OCI-LY7 (cell line): ENCODE measurements at regions not wholly inside any gene's neighbourhood (a gene's known extent, or its start where the extent isn't known, plus 50 kb on each side); places are given as distances from the start of the nearest gene placed in this dataset.

Experiments used
- CTCF ChIP-seq: fragments of 200-600 bp; sonication (generic); conservative IDR thresholded peaks from 2 replicates; pipeline ENCODE4 v1.5.1; 2014; ENCODE audit warnings: mild to moderate bottlenecking, antibody characterized with exemption, low read length, moderate library complexity, mixed read lengths
- EZH2phosphoT487 ChIP-seq: fragments of 200-600 bp; sonication (generic); IDR thresholded peaks from 2 replicates; pipeline ENCODE4 v1.6.1; 2018; ENCODE audit warnings: low read depth, borderline replicate concordance, mild to moderate bottlenecking, mixed run types, antibody characterized with exemption, low read length, moderate library complexity, mixed read lengths

DNA sequence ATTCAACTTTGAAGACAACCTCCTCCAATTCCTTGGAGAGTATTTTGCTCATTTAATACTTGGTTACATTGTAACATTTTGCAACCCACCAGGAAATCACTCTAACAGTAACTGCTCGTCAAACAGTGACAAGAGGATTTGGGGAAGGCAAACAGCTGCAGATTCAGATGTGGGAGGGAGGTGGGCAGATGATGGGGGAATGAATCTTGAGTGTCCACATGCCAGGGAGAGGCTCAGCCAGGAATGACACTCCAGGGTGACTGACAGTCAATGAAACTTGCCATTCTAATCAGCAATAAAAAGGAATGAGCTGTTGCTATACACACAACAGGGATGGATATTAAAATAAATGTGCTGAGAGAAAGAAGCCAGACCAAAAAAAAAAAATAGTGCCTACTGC is 97.7 kb upstream of the ANKRD55 start:
- no peak for TF ChIP-seq CTCF
- TF ChIP-seq EZH2phosphoT487, result no peak
